Loucy (cell line): ENCODE measurements at regions not wholly inside any gene's neighbourhood (a gene's known extent, or its start where the extent isn't known, plus 50 kb on each side); places are given as distances from the start of the nearest gene placed in this dataset.
"Not testable (repeated sequence)": the region's sequence is repeated elsewhere in the genome, so short reads cannot be mapped to it uniquely, and the experiment has no call there.

Experiments
- EZH2phosphoT487 ChIP-seq: fragments of 200-600 bp; IDR thresholded peaks from 2 replicates; pipeline ENCODE4 v1.6.1; 2018; ENCODE audit warnings: antibody characterized with exemption, mild to moderate bottlenecking, moderate library complexity, borderline replicate concordance
- TF ChIP-seq, protein P1 (sequence below): fragments of 200-600 bp; sonication (generic); conservative IDR thresholded peaks from 2 replicates; pipeline ENCODE4 v1.5.1; 2014; ENCODE audit warnings: mild to moderate bottlenecking, antibody characterized with exemption, low read length

DNA sequence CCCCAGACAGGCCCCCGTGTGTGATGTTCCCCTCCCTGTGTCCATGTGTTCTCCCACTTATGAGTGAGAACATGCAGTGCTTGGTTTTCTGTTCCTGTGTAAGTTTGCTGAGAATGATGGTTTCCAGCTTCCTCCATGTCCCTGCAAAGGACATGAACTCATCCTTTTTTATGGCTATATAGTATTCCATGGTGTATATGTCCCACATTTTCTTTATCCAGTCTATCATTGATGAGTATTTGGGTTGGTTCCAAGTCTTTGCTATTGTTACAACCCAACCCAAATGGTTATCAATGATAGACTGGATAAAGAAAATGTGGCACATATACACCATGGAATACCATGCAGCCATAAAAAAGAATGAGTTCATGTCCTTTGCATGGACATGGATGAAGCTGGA is 184.5 kb downstream of the PDCD6IP start:
- TF ChIP-seq, protein P1, sequence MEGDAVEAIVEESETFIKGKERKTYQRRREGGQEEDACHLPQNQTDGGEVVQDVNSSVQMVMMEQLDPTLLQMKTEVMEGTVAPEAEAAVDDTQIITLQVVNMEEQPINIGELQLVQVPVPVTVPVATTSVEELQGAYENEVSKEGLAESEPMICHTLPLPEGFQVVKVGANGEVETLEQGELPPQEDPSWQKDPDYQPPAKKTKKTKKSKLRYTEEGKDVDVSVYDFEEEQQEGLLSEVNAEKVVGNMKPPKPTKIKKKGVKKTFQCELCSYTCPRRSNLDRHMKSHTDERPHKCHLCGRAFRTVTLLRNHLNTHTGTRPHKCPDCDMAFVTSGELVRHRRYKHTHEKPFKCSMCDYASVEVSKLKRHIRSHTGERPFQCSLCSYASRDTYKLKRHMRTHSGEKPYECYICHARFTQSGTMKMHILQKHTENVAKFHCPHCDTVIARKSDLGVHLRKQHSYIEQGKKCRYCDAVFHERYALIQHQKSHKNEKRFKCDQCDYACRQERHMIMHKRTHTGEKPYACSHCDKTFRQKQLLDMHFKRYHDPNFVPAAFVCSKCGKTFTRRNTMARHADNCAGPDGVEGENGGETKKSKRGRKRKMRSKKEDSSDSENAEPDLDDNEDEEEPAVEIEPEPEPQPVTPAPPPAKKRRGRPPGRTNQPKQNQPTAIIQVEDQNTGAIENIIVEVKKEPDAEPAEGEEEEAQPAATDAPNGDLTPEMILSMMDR: not testable (repeated sequence)
- not testable (repeated sequence) for TF ChIP-seq EZH2phosphoT487
